Kidney (tissue), 13 donors: ENCODE measurements at regions not wholly inside any gene's neighbourhood (a gene's known extent, or its start where the extent isn't known, plus 50 kb on each side); places are given as distances from the start of the nearest gene placed in this dataset.

Experiments
- DNase-seq, 5 donors: peaks; one replicate each; pipeline ENCODE4 v3.0.0-alpha.2; 2013 to 2020
- FAIRE-seq: peaks from 2 replicates; lab custom pipeline; 2012; peaks lifted over from hg19 to GRCh38; lab: Jason Lieb, UNC
- H3K27ac ChIP-seq, 2 donors: one replicate each; pipeline ENCODE4 v1.7.0; 2013; ENCODE audit warnings: low read depth in 2 of 2, low read length in 2 of 2, inconsistent platforms in 1 of 2
- H3K27me3 ChIP-seq: one replicate; pipeline ENCODE4 v1.7.1; 2013; ENCODE audit warnings: low read length, inconsistent platforms; ENCODE audit not compliant: control insufficient read depth, insufficient read depth
- H3K36me3 ChIP-seq, 3 donors: one replicate each; pipeline versions ENCODE4 v1.7.0 to v1.7.1; 2013; ENCODE audit warnings: low read length in 3 of 3, control low read depth in 1 of 3, inconsistent platforms in 1 of 3; ENCODE audit not compliant: insufficient read depth in 3 of 3, control insufficient read depth in 2 of 3
- H3K4me1 ChIP-seq, 3 donors: one replicate each; pipeline versions ENCODE4 v1.7.0 to v1.7.1; 2013; ENCODE audit warnings: low read length in 3 of 3, inconsistent platforms in 1 of 3, low read depth in 1 of 3; ENCODE audit not compliant: control insufficient read depth in 2 of 3, insufficient read depth in 2 of 3
- H3K4me3 ChIP-seq, 3 donors: one replicate each; pipeline versions ENCODE4 v1.7.0 to v1.8.1; 2013; ENCODE audit warnings: low read length in 3 of 3, control low read depth in 1 of 3, inconsistent platforms in 1 of 3
- H3K9ac ChIP-seq, 3 donors: one replicate each; pipeline versions ENCODE4 v1.7.0 to v1.7.1; 2013; ENCODE audit warnings: low read length in 3 of 3, control low read depth in 1 of 3, inconsistent platforms in 1 of 3
- H3K9me3 ChIP-seq, 3 donors: one replicate each; pipeline versions ENCODE4 v1.7.0 to v1.7.1; 2013; ENCODE audit warnings: low read length in 3 of 3, control low read depth in 1 of 3, inconsistent platforms in 1 of 3; ENCODE audit not compliant: control insufficient read depth in 2 of 3, insufficient read depth in 1 of 3
- CTCF ChIP-seq: IDR thresholded peaks from 3 replicates; pipeline ENCODE4 v1.5.1; 2012; ENCODE audit warnings: mild to moderate bottlenecking, moderate library complexity, borderline replicate concordance; ENCODE audit not compliant: insufficient read depth; ENCODE audit errors: extremely low read depth
- intact Hi-C: fragments of 100-400 bp; cut with DNase I; formaldehyde crosslinking; loops from one replicate; pipeline ENCODE4 v1.11.1; 2022
- donor health status: control.
- donor health status: control.
- donor health status: control.
- donor health status: control.
- donor health status: control.
- donor health status: DM: yes; HTN: yes; CAD: no.
- donor health status: Normal renal cell carcinoma (clear cell type).

- no peak overlapping the region for H3K27ac ChIP-seq
- DNase-seq (no peak), FAIRE-seq (no peak)
- TF ChIP-seq CTCF, result no peak
- H3K4me3 ChIP-seq, result no peak overlapping the region
- no peaks in the 10 kb centered on the region for H3K4me1 ChIP-seq
- H3K27me3 ChIP-seq, result no peaks in the 10 kb centered on the region
- no peaks in the 10 kb centered on the region for H3K9me3 ChIP-seq
- H3K36me3 ChIP-seq, result no peaks in the 10 kb centered on the region
- H3K9ac ChIP-seq, result no peak overlapping the region
- intact Hi-C loops, result no loop called here
These were observed 67.6 kb upstream of the NTRK3 start for GRCh38 chr15:88323976-88324740.

GRCh38 chr15:88323468-88323867, 66.9 kb upstream of the NTRK3 start:
- Histone ChIP-seq H3K4me1 (no peaks in the 10 kb centered on the region), H3K4me3 (no peak overlapping the region), H3K36me3 (no peaks in the 10 kb centered on the region), H3K9me3 (no peaks in the 10 kb centered on the region), H3K27me3 (no peaks in the 10 kb centered on the region), H3K27ac (no peak overlapping the region), H3K9ac (no peak overlapping the region)
- intact Hi-C loops, result no loop called here
- no peak for DNase-seq
- TF ChIP-seq CTCF, result no peak
- no peak for FAIRE-seq

GRCh38 chr15:88322461-88322860, 65.9 kb upstream of the NTRK3 start:
- intact Hi-C loops, result no loop called here
- Histone ChIP-seq H3K4me3 (no peak overlapping the region), H3K27ac (no peak overlapping the region), H3K36me3 (no peaks in the 10 kb centered on the region), H3K9ac (no peak overlapping the region), H3K4me1 (no peaks in the 10 kb centered on the region), H3K9me3 (no peaks in the 10 kb centered on the region), H3K27me3 (no peaks in the 10 kb centered on the region)
- DNase-seq, result no peak
- no peak for FAIRE-seq
- TF ChIP-seq CTCF, result no peak
